GM21381 (cell line): ENCODE measurements at regions not wholly inside any gene's neighbourhood (a gene's known extent, or its start where the extent isn't known, plus 50 kb on each side); places are given as distances from the start of the nearest gene placed in this dataset.
"Not testable (repeated sequence)": the region's sequence is repeated elsewhere in the genome, so short reads cannot be mapped to it uniquely, and the experiment has no call there.

Experiments
- ATAC-seq: cut with Tn5 transposase; IDR thresholded peaks from one replicate; pipeline ENCODE4 v1.9.1; 2021; ENCODE audit warnings: mild to moderate bottlenecking, moderate library complexity; ENCODE audit not compliant: unreplicated experiment

GRCh38 chr1:72462186-72462905 is 180.0 kb upstream of the NEGR1 start:
- ATAC-seq, result no peak

GRCh38 chr1:72442262-72442661 is 159.9 kb upstream of the NEGR1 start:
- ATAC-seq, result no peak

GRCh38 chr1:72439036-72439435 is 156.7 kb upstream of the NEGR1 start:
- ATAC-seq, result no peak

GRCh38 chr1:72438270-72438669 is 155.9 kb upstream of the NEGR1 start:
- no peak for ATAC-seq

- peak; percentile 44 for ATAC-seq
These were observed 152.7 kb upstream of the NEGR1 start for GRCh38 chr1:72435025-72435424.

GRCh38 chr1:72434070-72434469 is 151.7 kb upstream of the NEGR1 start:
- no peak for ATAC-seq

- peak; percentile 49 for ATAC-seq
These were observed 151.3 kb upstream of the NEGR1 start for GRCh38 chr1:72433591-72433990.

- ATAC-seq, result no peak
These were observed 150.4 kb upstream of the NEGR1 start for GRCh38 chr1:72432645-72433267.

- no peak for ATAC-seq
These were observed 149.5 kb upstream of the NEGR1 start for GRCh38 chr1:72431810-72432209.

- ATAC-seq, result not testable (repeated sequence)
These were observed 145.9 kb upstream of the NEGR1 start for GRCh38 chr1:72428276-72428675.

- no peak for ATAC-seq
These were observed 136.9 kb upstream of the NEGR1 start for GRCh38 chr1:72419229-72419628.

GRCh38 chr1:72412286-72412685 is 129.9 kb upstream of the NEGR1 start:
- ATAC-seq, result no peak

GRCh38 chr1:72399807-72400206 is 117.5 kb upstream of the NEGR1 start:
- no peak for ATAC-seq

- no peak for ATAC-seq
These were observed 115.4 kb upstream of the NEGR1 start for GRCh38 chr1:72397786-72398185.

GRCh38 chr1:72394457-72394856 is 112.1 kb upstream of the NEGR1 start:
- no peak for ATAC-seq

GRCh38 chr1:72379072-72379471 is 96.7 kb upstream of the NEGR1 start:
- ATAC-seq, result no peak

- ATAC-seq, result no peak
These were observed 92.9 kb upstream of the NEGR1 start for GRCh38 chr1:72375226-72375625.

- no peak for ATAC-seq
These were observed 89.1 kb upstream of the NEGR1 start for GRCh38 chr1:72371259-72372035.

- ATAC-seq, result not testable (repeated sequence)
These were observed 88.5 kb upstream of the NEGR1 start for GRCh38 chr1:72370836-72371235.

- ATAC-seq, result no peak
These were observed 86.9 kb upstream of the NEGR1 start for GRCh38 chr1:72369069-72369757.

- ATAC-seq, result no peak
These were observed 84.1 kb upstream of the NEGR1 start for GRCh38 chr1:72366466-72366865.
